ENCODE measurements at regions not wholly inside any gene's neighbourhood (a gene's known extent, or its start where the extent isn't known, plus 50 kb on each side); places are given as distances from the start of the nearest gene placed in this dataset.

GRCh38 chr2:41970988-41971660 is 76.7 kb upstream of the PKDCC start:
- no peak for DNase-seq

- no peak for DNase-seq
Measured at GRCh38 chr2:41972179-41972578, 75.6 kb upstream of the PKDCC start.

GRCh38 chr2:41972819-41973218 is 75.0 kb upstream of the PKDCC start:
- DNase-seq, result no peak

- DNase-seq, result no peak
Measured at GRCh38 chr2:41973871-41974270, 74.0 kb upstream of the PKDCC start.

GRCh38 chr2:41981417-41981816 is 66.4 kb upstream of the PKDCC start:
- DNase-seq, result no peak

GRCh38 chr2:41985573-41986095 is 62.2 kb upstream of the PKDCC start:
- no peak for DNase-seq

- no peak for DNase-seq
Measured at GRCh38 chr2:41989501-41990180, 58.2 kb upstream of the PKDCC start.

- no peak for DNase-seq
Measured at GRCh38 chr2:41990245-41990644, 57.6 kb upstream of the PKDCC start.

GRCh38 chr2:41990688-41991087 is 57.1 kb upstream of the PKDCC start:
- no peak for DNase-seq

GRCh38 chr2:41992056-41992642 is 55.7 kb upstream of the PKDCC start:
- no peak for DNase-seq

GRCh38 chr2:41992671-41993434 is 55.0 kb upstream of the PKDCC start:
- DNase-seq, result no peak

- DNase-seq, result no peak
Measured at GRCh38 chr2:41993435-41993925, 54.3 kb upstream of the PKDCC start.

GRCh38 chr2:41994233-41994637 is 53.6 kb upstream of the PKDCC start:
- DNase-seq, result no peak

- no peak for DNase-seq
Measured at GRCh38 chr2:41994661-41995060, 53.2 kb upstream of the PKDCC start.

GRCh38 chr2:41997561-41997960 is 50.3 kb upstream of the PKDCC start:
- no peak for DNase-seq

All from activated naive CD4-positive, alpha-beta T cell treated with anti-CD3 and anti-CD28 coated beads, Interleukin-2, amount 50 U/mL, for 16 hours (primary cell).